GM19467 (cell line): ENCODE measurements at regions not wholly inside any gene's neighbourhood (a gene's known extent, or its start where the extent isn't known, plus 50 kb on each side); places are given as distances from the start of the nearest gene placed in this dataset.
"Not testable (repeated sequence)": the region's sequence is repeated elsewhere in the genome, so short reads cannot be mapped to it uniquely, and the experiment has no call there.

Experiments
- ATAC-seq: cut with Tn5 transposase; IDR thresholded peaks from one replicate; pipeline ENCODE4 v1.9.1; 2021; ENCODE audit warnings: mild to moderate bottlenecking, moderate library complexity; ENCODE audit not compliant: unreplicated experiment

DNA sequence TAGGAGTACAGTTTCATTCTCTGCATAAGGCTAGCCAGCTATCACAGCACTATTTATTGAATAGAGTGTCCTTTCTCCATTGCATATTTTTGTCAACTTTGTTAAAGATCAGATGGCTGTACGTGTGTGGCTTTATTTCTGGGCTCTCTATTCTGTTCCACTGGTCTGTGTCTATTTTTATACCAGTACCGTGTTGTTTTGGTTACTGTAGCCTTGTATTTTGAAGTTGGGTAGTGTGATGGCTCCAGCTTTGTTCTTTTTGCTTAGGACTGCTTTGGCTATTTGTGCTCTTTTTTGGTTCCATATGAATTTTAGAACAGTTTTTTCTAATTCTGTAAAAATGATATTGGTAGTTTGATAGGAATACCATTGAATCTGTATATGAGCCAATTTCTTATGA lies 182.1 kb upstream of the DIAPH2 start:
- ATAC-seq: no peak

DNA sequence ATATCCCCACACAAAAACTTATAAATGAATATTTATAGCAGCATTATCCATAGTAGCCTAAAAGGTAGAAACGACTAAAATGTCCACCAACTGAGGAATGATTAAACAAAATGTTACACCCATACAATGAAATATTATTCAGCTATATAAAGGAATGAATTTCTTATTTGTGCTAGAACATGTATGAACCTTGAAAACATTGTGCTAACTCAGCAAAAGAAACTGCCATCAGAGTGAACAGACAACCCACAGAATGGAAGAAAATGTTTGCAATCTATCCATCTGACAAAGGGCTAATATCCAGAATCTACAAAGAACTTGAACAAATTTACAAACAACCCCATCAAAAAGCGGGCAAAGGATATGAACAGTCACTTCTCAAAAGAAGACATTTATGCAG lies 155.3 kb upstream of the DIAPH2 start:
- not testable (repeated sequence) for ATAC-seq

DNA sequence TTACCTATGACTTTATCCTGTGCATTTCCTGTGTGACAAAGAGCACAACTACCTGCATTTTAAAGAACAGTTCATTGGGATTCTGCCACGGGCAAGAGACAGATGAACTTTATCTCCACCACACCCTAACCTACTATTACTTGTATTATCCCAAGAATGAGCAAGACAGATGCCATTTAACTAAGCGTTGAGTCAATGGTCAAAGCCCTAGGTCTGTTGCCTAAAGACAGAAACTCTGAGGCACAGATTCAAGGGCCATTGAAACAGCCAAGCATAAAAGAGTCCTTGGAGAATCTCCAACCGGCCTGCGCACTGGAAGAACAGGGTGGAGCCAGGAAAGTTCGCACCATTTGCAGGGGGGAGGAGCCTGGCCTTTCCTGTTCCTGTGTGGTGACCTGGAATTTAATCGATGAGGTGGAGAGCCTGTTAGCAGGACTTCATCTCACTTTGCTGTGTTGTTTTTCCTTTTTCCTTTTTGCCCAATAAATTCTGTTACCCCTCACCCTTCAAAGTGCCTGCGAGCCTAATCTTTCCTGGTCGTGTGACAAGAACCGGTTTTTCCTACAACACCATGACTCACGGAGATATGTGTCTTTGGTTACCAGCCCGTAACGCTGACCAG lies 146.4 kb upstream of the DIAPH2 start:
- ATAC-seq: no peak

GRCh38 chrX:96540111-96540631 lies 144.5 kb upstream of the DIAPH2 start:
- no peak for ATAC-seq

DNA sequence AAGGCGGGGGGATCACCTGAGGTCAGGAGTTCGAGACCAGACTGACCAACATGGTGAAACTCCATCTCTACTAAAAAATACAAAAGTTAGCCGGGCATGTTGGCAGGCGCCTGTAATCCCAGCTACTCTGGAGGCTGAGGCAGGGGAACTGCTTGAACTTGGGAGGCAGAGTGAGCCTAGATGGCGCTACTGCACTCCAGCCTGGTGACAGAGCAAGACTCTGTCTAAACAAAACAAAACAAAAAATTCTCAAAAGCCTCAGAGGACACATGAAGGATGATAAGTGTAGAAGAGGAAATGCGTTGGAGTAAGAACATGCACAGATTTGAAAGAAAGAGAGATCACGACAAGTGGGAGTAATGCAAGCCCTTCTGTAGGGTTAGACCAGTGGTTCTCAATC lies 138.4 kb upstream of the DIAPH2 start:
- ATAC-seq: not testable (repeated sequence)

- ATAC-seq: no peak
Observed at GRCh38 chrX:96551322-96551872, 133.2 kb upstream of the DIAPH2 start.

DNA sequence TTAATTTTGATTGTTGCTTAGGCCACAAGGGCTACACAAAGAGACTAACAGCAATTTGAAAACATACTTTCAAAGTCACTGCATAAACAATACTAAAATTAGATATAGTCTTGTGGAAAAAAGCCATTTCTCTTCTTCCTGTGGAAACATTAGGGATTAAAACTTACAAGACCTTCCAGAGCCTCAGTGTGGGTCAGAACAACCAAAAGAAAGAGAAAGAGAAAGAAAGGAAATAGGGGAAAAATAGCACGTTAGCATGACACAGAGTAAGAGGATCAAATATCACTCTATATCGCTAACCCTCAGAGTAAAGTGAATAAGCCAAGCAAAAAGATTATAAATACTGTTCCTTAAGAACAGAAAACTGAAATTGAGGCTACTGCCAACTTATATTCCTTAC lies 127.8 kb upstream of the DIAPH2 start:
- ATAC-seq: no peak

- ATAC-seq: not testable (repeated sequence)
Observed at GRCh38 chrX:96561129-96561528, 123.5 kb upstream of the DIAPH2 start.

DNA sequence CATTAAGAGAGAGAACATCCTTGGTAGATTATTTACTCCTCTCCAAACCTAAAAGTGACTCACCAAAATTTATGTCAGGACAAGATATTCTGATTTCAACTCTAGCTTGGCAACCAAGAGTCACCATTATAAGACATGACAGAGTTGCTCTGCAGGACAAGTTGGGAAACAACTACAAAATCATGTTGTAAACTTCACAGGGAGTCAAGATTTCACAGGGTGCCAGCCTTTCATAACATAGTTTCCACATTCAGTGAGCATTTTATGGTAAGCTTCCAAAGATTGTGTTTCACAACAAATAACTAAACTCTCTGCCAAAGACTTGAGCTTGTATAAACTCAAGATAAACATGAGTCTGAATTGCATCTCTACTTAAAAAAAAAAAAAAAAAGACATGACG lies 121.0 kb upstream of the DIAPH2 start:
- ATAC-seq: no peak

- no peak for ATAC-seq
Observed at GRCh38 chrX:96564595-96564994, 120.0 kb upstream of the DIAPH2 start.

DNA sequence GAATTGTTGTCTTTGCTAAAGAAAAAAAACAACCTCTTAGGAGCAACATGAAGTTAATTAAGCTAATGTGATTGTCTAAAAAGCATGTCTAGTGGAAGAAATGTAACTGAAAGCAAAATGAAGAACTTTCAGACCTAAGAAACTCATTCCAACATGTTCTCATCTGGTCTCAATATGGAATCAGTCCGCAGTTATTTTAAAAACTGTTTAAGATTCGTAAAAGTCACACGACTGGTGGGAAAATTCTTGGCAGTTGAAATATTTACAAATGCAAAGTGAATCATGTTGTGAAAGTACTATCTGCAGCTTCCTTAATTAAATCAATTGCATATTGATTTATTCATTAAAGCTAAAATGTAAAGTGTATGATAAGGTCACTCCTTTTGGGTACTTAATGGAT lies 117.8 kb upstream of the DIAPH2 start:
- no peak for ATAC-seq

DNA sequence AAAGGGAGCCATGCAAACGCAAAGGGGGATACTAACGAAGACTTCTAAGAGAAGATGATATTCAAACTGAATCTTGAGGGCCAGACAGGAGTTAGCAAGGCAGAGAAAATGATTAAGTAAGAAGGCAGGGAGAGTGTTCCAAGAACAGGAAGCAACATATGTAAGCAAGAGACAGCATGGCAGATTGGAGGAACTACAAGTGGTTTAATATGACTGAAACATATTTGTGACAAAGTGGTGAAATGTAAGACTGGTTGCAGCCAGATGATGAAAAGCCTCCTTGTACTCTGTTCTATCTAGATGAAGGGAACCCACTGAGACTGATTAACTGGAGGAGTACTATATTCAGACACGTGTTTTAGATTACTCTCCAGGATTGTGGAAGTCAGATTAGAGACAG lies 116.6 kb upstream of the DIAPH2 start:
- ATAC-seq: no peak

DNA sequence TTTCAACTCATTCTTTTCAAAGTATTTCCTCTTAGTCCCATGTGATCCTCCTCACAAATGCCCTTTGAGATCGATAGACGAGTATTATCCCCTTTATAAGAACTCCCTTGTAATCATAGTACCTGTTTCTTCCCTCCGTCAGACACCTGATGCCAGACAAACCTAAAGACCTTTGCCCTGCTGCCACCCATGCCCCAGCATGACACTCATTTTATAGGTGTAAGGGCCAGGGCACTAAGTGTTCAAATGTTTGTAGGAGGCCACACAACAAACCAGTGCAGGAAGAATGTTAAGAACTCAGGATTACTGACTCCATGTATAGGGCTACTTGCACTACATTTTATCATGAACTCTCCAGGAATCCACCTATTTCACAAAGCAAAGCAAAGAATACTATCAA lies 115.6 kb upstream of the DIAPH2 start:
- no peak for ATAC-seq

- no peak for ATAC-seq
Observed at GRCh38 chrX:96575011-96575410, 109.6 kb upstream of the DIAPH2 start.

DNA sequence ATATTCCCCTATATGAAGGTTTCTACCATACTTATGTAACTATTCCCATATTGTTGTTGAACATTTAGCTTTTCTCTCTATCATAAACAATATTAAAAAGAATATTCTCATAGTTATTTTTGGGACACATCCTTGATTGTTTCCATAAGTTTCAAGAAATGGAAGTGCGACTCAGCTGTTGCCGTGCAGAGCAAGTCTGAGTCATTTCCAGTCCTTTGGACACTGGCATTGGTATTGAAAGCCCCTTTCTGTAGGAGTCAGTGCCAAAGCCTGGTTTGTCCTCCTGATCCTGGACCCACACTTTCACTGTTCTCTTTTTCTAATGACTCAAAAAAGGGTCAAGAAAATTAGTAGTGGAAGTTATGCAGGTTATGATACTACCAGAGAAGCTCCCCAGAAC lies 108.3 kb upstream of the DIAPH2 start:
- ATAC-seq: no peak

DNA sequence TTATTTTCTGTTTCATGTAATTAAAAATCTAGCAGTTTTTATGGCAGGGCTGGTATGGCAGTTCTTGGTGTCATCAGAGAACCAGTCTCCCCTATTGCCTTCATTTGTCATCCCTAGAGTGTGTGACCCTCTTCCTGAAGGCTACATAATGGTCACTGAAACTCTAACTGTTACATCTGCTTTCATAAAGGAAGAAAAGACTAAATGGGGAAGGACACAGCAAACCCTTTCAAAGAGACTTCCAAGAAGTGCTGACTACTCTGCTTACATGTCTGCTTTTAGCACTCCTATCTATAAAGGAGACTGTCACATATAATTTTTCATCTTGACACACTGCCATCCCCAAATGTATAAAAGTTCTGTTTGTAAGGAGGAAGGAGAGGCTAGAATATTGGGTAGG lies 105.9 kb upstream of the DIAPH2 start:
- no peak for ATAC-seq

DNA sequence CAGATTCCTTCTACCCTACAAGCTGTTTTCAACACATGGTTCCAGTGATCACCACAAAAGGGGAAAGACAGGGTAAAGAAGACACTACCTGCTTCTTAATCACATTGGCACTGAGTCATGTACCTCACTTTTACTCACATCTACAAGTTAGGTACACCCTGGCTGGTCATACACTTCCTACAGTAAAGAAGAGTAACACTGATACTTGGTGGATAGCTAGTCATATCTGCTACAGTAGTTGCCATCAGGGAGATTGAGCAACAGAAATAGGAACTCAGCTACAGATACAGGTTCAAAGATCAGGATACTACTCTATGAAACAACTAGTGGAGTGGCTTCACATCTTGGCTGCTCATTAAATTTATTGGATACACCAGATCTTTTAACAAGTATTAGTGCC lies 105.4 kb upstream of the DIAPH2 start:
- ATAC-seq: no peak

GRCh38 chrX:96590403-96590802 lies 94.2 kb upstream of the DIAPH2 start:
- ATAC-seq: no peak

GRCh38 chrX:96591421-96591820 lies 93.2 kb upstream of the DIAPH2 start:
- ATAC-seq: no peak

GRCh38 chrX:96597847-96598246 lies 86.8 kb upstream of the DIAPH2 start:
- ATAC-seq: not testable (repeated sequence)

GRCh38 chrX:96611619-96612362 lies 72.9 kb upstream of the DIAPH2 start:
- no peak for ATAC-seq

GRCh38 chrX:96615448-96615847 lies 69.2 kb upstream of the DIAPH2 start:
- ATAC-seq: no peak
